Right atrium auricular region (tissue), 2 donors: ENCODE measurements at regions not wholly inside any gene's neighbourhood (a gene's known extent, or its start where the extent isn't known, plus 50 kb on each side); places are given as distances from the start of the nearest gene placed in this dataset.
"Not testable (repeated sequence)": the region's sequence is repeated elsewhere in the genome, so short reads cannot be mapped to it uniquely, and the experiment has no call there.

Experiments
- DNase-seq: peaks from one replicate; pipeline ENCODE4 v3.0.0-alpha.2; 2019; ENCODE audit warnings: low spot score
- H3K27ac ChIP-seq, 2 donors: fragments of 200-600 bp; sonication (generic); 1 replicate in 1 of 2; 2 replicates in 1 of 2; pipeline ENCODE4 v1.5.1; 2016 to 2019
- H3K27me3 ChIP-seq, 2 donors: fragments of 200-600 bp; sonication (generic); one replicate each; pipeline versions ENCODE4 v1.5.1 to v1.6.0; 2017 to 2019
- H3K36me3 ChIP-seq: fragments of 200-600 bp; sonication (generic); one replicate; pipeline ENCODE4 v1.5.1; 2016
- H3K4me1 ChIP-seq, 2 donors: fragments of 200-600 bp; sonication (generic); one replicate each; pipeline versions ENCODE4 v1.5.1 to v1.6.0; 2017 to 2019
- H3K4me3 ChIP-seq, 2 donors: fragments of 200-600 bp; sonication (generic); 1 replicate in 1 of 2; 2 replicates in 1 of 2; pipeline ENCODE4 v1.5.1; 2017 to 2019; ENCODE audit warnings: mild to moderate bottlenecking in 1 of 2, moderate library complexity in 1 of 2
- H3K9me3 ChIP-seq, 2 donors: fragments of 200-600 bp; sonication (generic); one replicate each; pipeline ENCODE4 v1.5.1; 2019
- microRNA-seq, 2 donors: library from miRNA; unstranded; fragments of <30 nt; microRNA quantifications; one replicate each; pipeline ENCODE4, GENCODE V29; 2016 to 2017; ENCODE audit warnings: borderline number of aligned reads in 2 of 2, borderline replicate concordance in 1 of 2
- TF ChIP-seq, protein P1 (sequence below), 2 donors: fragments of 200-600 bp; sonication (generic); IDR thresholded peaks; one replicate each; pipeline ENCODE4 v1.5.1; 2019; ENCODE audit warnings: antibody characterized with exemption in 2 of 2

DNA sequence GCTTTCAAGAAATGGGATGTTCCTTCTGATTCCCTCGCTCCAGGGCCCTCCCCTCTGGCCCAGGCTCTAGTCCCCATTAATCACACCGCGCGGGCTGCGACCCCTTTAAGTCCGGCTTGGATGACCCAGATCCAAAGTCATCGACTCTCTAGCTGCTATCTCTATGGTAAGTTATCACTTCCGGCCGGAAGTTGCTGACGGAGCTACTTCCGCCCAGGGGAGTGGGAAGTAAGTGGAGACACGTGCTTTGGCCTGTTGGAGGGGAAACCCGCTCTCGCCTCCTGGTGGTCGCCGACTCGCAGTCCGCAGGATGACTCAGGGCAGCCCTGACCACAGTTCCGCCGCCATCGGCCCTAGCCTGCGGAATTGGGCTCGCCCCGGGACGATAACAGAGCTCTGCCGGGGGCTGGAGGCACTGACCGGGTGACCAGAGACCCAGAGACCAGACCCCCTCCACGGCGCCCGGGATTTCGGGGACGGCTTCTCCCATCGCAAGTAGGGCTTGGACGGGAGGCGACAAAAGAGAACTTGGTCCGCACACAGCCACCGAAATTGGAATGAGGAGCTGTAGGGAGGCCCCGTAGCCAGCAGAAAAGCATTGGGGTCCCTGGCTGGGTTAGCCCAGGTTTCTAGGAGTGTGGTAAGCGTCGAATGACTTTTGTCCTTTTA is 52.2 kb upstream of the SEC14L1 start:
- no peaks in the 10 kb centered on the region for H3K27me3 ChIP-seq
- peak overlapping the region; percentile 69 to 80 for H3K4me3 ChIP-seq
- DNase-seq: peak; percentile 97
- peaks cover 26% of the 10 kb centered on the region for H3K36me3 ChIP-seq
- no peaks in the 10 kb centered on the region for H3K9me3 ChIP-seq
- peak overlapping the region; percentile 84 to 92 for H3K27ac ChIP-seq
- H3K4me1 ChIP-seq: peaks cover 0 to 38% of the 10 kb centered on the region in 2 donors
- TF ChIP-seq, protein P1, sequence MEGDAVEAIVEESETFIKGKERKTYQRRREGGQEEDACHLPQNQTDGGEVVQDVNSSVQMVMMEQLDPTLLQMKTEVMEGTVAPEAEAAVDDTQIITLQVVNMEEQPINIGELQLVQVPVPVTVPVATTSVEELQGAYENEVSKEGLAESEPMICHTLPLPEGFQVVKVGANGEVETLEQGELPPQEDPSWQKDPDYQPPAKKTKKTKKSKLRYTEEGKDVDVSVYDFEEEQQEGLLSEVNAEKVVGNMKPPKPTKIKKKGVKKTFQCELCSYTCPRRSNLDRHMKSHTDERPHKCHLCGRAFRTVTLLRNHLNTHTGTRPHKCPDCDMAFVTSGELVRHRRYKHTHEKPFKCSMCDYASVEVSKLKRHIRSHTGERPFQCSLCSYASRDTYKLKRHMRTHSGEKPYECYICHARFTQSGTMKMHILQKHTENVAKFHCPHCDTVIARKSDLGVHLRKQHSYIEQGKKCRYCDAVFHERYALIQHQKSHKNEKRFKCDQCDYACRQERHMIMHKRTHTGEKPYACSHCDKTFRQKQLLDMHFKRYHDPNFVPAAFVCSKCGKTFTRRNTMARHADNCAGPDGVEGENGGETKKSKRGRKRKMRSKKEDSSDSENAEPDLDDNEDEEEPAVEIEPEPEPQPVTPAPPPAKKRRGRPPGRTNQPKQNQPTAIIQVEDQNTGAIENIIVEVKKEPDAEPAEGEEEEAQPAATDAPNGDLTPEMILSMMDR (IDR thresholded peaks at IDR 0.05): peak; percentile 69 to 86

GRCh38 chr17:77089124-77089490 is 51.7 kb upstream of the SEC14L1 start:
- Histone ChIP-seq H3K36me3 (peaks cover 31% of the 10 kb centered on the region), H3K27ac (peak overlapping the region; percentile 84 to 92), H3K27me3 (no peaks in the 10 kb centered on the region), H3K4me3 (peak overlapping the region; percentile 69 to 80), H3K9me3 (no peaks in the 10 kb centered on the region), H3K4me1 (peaks cover 0 to 38% of the 10 kb centered on the region in 2 donors)
- no peak for DNase-seq
- TF ChIP-seq, protein P1 (IDR thresholded peaks at IDR 0.05): no peak

- peaks cover 39% of the 10 kb centered on the region for H3K36me3 ChIP-seq
- H3K27ac ChIP-seq: peak overlapping the region; percentile 84 to 92
- H3K4me3 ChIP-seq, H3K9me3 ChIP-seq, DNase-seq, H3K27me3 ChIP-seq: not testable (repeated sequence)
- H3K4me1 ChIP-seq: peaks cover 0 to 38% of the 10 kb centered on the region in 2 donors
These were observed 50.8 kb upstream of the SEC14L1 start for GRCh38 chr17:77089949-77090348.

- no peaks in the 10 kb centered on the region for H3K9me3 ChIP-seq
- peaks cover 0 to 38% of the 10 kb centered on the region in 2 donors for H3K4me1 ChIP-seq
- no peaks in the 10 kb centered on the region for H3K27me3 ChIP-seq
- DNase-seq: no peak
- TF ChIP-seq, protein P1 (IDR thresholded peaks at IDR 0.05): no peak
- no peak overlapping the region for H3K4me3 ChIP-seq
- H3K27ac ChIP-seq: no peak overlapping the region
- peaks cover 44% of the 10 kb centered on the region for H3K36me3 ChIP-seq
These were observed 50.3 kb upstream of the SEC14L1 start for GRCh38 chr17:77090476-77090875.

Small RNAs in the stretch of these regions (microRNA-seq; reads per million reads assigned to microRNA genes)
- 17.0 to 23.3 reads per million in 2 donors for gene MIR6516
